GM20000 (cell line): ENCODE measurements at regions not wholly inside any gene's neighbourhood (a gene's known extent, or its start where the extent isn't known, plus 50 kb on each side); places are given as distances from the start of the nearest gene placed in this dataset.
"Not testable (repeated sequence)": the region's sequence is repeated elsewhere in the genome, so short reads cannot be mapped to it uniquely, and the experiment has no call there.

Source experiments
- DNase-seq: peaks from one replicate; pipeline ENCODE4 v3.0.0; 2012; ENCODE audit warnings: low spot score
- CTCF ChIP-seq: IDR thresholded peaks from 2 replicates; pipeline ENCODE4 v1.5.1; 2012; ENCODE audit warnings: mild to moderate bottlenecking, control low read depth; ENCODE audit errors: extremely low read depth, missing control alignments

GRCh38 chr10:30154561-30154960 is 95.2 kb upstream of the JCAD start:
- TF ChIP-seq CTCF: no peak
- DNase-seq: no peak

- no peak for DNase-seq
- TF ChIP-seq CTCF: no peak
These were observed 94.7 kb upstream of the JCAD start for GRCh38 chr10:30154126-30154525.

GRCh38 chr10:30151581-30152389 is 92.4 kb upstream of the JCAD start:
- DNase-seq: no peak

GRCh38 chr10:30141423-30141822 is 82.0 kb upstream of the JCAD start:
- DNase-seq: no peak
- no peak for TF ChIP-seq CTCF

More at GRCh38 chr10:30151581-30152389, 92.4 kb upstream of the JCAD start:
- no peak for TF ChIP-seq CTCF

DNA sequence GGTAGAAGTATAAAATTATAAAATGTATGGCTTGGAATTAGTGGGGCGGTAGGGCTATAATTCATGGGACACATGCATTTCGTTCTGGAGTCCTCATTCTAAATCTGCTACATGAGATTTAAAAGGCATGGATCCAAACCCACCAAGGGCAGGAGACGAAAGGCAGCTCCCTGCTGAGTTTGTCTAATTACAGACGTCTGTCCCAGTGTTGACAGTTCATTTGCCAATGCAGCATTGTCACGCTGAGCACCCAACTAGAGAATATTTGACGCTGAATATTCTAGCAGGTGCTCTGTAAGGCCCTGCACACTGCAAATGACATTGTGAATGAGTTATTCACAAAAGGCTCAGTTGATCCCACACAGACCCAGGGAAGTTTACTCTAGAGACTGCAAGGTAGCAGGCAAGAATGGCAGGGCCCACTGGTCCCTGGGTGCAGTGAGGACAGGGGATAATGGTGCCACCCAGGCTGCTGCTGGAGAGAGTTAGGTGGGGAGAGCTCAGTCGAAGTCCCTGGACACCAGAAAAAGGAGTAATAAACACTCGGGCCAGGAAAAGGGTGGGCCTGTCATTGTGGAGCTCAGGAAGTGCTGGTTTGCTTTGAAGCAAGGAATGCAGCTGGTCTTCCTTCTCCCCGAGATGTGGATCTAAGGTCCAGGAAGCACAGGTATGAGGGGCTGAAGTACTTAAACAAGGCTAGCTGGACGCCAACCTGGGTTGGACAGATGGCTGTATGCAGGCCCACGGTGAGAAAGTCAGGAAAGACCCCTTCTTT is 75.0 kb upstream of the JCAD start:
- no peak for DNase-seq
- no peak for TF ChIP-seq CTCF

GRCh38 chr10:30133198-30133597 is 73.8 kb upstream of the JCAD start:
- no peak for DNase-seq
- TF ChIP-seq CTCF: no peak

- not testable (repeated sequence) for DNase-seq
These were observed 72.0 kb upstream of the JCAD start for GRCh38 chr10:30131369-30131768.

- DNase-seq: not testable (repeated sequence)
These were observed 69.9 kb upstream of the JCAD start for GRCh38 chr10:30129326-30129725.
